Renal cortical epithelial cell (primary cell): ENCODE measurements at regions not wholly inside any gene's neighbourhood (a gene's known extent, or its start where the extent isn't known, plus 50 kb on each side); places are given as distances from the start of the nearest gene placed in this dataset.
"Not testable (repeated sequence)": the region's sequence is repeated elsewhere in the genome, so short reads cannot be mapped to it uniquely, and the experiment has no call there.

Experiments used
- DNase-seq: peaks from one replicate; pipeline ENCODE4 v3.0.0-alpha.2; 2011; ENCODE audit warnings: low read depth

DNA sequence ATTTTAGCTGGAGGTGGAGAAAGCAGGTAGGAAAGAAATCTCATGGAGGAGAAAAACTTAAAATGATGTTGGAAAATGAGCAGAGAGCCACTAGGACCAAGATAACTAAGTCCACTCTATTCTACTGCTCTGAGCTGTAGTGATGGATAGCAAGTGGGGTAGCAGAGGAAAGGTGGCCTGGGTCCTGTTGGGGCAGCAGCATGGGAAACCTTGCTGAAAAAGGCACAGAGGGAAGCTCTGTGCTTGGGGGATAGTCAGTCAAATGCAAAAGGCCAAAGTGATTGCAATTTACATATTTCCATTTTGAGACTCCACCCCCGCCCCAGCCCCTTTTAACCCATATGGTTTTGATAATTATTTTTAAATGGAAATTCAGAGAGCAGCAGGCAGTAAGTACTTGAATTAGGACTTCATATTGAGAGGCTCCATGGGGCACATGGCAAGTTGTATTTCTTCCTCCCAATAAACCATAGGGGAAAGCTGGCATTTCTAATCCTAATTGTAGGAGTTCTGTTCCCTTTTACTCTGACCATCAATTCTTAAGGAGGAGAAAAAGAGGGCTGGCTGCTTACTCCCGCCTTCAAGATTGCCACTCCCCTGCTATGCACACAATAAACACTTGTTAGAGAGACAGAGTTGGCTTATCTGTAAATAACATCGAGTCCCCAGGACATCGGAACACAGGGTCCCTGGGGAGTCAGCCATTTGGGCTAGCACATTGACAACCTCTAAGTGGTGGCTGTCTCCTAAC lies 1341.5 kb upstream of the TENM4 start:
- DNase-seq = no peak

DNA sequence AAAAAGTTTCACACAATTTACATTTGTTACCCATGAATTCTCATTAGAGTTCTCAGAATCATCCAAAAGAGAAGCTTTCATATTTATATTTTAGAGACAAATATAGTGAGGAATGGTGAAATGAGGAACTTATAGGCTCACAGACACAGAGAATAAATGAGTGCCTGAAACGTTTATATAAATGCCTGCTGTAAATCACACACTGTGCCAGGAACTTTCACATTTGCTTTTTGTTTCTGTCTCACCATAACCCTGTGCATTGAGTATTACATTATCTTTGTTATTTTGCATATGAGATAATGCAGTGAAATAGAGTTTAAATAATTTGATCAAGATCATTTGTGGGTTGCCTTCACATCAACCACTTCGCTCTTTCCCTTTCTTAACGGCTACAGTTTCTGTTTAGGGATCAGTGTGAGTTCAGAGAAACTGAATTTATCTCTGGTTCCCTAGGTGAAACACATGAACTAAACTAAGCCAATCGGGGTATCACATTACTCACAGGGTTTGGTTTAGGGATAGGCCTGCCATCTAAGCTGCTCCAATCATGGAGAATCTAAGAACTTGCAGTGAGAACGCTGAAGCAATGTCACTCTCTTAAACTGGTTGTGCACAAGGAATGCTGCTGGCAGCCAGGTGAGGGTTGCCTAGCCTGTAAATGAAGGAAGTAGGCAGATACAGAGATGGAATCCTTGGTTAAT lies 1339.2 kb upstream of the TENM4 start:
- DNase-seq = peak; percentile 11

DNA sequence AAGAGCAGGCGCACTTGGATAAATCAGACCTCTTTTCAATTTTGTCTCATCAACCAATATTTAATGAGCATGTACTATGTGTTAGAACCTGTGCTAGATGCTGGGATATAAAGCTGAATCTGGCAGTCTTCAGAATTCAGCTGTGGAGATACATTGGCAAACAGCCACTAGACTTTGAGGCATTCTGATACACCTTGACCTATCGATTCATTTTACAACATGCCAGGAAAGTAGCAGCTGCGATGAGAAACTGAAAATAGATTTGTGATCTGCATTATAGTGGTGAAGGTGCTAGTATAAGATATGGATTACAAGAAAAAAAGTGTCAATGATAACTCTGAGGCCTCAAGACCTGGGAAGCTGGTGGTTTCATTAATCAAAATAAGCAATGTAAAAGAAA lies 1338.1 kb upstream of the TENM4 start:
- no peak for DNase-seq

DNA sequence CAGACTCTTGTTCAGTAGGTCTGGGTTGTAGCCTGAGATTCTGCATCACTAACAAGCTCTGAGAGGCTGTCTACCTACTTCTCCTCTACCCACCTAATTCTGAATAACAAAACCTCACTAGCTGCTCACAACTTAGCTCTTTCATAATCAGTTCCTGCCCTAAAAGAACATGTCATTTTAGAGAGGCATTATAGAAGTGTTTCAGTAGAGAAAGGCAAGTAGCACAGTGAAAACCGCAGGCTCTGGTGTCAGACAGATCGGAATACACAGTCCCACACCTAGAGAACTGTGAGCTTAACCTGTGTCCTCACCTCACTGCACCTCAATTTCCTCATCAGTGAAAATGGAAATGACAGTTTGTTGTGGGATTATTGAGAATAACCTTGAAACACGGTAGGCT lies 1337.6 kb upstream of the TENM4 start:
- DNase-seq = no peak

DNA sequence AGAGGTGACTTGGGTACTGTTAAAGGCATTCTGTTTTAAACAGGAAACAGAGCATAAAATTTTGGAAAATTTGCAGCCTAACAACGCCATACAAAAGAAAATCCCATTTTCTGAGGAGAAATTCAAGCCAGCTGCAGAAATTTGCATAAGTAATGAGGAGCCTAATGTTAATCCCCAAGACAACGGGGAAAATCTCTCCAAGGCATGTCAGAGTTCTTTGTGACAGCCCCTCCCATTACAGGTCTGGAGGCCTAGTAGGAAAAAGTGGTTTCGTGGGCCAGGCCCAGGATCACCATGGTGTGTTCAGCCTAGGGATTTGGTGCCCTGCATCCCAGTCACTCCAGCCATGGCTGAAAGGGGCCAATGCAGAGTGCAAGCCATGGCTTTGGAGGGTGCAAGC lies 1333.1 kb upstream of the TENM4 start:
- DNase-seq = no peak

DNA sequence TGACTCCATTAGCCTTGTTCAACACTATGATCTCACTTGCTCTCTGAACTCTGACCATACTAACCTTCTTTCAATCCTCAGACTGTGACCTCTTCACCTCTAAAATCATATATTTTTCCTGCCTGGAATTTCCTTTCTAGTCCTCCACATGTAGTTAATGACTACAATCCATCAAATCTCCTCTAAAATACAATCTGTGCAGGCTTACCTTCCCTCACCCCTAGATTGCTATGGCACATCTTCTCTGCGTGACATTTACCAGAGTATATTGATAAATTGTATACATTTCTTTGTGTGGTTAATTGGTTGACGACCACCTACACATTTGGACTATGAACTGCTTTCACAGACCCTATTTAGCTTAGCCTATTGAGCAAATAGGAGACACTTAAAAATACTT lies 1330.2 kb upstream of the TENM4 start:
- no peak for DNase-seq

DNA sequence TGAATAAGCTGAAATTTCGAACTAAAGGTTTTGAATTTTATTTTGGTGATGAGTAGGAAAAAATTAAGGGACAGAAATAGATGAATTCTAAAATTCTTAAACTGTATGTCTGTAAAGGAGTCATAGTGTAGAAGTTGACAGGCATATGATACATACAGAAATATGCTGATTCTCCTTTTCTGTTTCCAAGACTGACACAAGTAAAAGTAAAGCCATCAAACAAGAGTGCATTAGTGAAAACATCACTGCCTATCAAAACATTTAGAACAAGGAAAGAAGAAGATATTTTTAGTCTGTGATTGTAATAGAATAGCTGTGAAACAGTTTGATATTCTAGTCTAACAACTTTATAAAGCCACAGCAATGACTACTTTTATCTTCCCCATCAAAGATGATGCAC lies 1318.0 kb upstream of the TENM4 start:
- no peak for DNase-seq

DNA sequence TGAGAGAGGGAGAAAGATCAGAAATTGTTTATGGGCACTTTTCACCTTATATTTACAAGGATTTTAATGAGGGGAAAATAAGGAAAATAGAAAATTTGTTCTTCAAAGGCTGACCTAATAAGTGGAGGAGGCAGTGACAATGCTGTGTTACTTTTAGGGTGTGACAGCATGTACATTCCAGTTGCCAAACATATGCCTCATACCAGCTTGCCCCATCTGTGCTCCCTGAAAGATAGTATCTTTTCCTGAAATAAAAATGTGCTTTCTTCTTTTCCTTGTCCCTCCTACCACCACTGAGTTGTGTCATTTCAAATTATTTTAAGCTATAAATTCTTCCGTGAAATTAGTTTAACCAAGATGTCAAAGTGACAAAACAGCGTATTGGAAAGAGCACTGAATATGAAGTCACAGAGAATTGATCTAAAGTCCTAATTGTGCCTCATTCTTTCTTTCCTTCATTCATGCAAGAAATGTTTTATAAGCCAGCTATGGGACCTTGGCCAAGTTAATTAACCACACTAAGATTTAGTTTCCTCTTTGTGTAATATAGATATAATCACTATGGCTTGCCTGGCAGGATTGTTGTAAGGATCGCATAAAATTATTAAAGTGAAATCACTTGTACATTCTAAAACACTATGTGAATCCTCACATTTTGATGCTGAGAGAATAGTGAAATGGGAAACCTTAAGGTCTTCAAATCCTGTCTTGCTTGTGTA lies 1307.5 kb upstream of the TENM4 start:
- no peak for DNase-seq

DNA sequence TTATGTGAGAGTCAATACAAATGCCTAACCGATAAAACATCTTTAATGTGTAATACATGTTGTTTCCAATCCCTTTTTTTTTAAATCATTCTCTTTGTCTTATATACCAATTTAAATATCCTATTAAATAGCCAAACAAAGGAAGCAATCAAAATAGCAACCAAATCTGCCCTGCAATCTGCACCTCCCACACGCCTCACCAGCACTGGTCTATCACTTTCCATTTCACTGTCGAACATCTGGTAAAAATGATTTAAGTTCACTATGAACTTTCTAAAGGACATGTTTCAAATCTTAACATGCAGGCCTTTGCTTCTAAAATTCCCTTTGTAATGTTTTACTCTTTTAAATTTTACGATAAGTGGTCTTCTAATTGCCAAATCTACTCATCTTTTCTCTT lies 1305.5 kb upstream of the TENM4 start:
- no peak for DNase-seq

DNA sequence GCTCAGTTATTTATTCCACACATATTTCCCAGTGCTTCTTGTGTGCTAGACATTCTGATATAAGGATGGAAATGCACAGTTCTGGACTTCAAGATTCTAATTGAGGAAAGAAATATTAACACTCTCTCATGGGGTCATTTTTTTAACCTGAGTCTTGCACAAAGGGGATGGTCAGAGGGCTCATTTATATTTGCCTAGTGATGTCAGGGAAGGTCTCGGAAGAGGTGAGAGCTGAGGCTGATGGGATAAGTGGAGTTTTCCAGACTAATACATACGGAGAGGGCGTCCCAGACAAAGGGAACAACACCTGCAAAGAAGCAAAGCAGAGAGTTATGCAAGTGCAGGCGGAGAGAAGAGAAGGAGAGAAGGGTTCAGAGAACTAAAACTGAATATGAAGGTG lies 1304.6 kb upstream of the TENM4 start:
- DNase-seq = no peak

DNA sequence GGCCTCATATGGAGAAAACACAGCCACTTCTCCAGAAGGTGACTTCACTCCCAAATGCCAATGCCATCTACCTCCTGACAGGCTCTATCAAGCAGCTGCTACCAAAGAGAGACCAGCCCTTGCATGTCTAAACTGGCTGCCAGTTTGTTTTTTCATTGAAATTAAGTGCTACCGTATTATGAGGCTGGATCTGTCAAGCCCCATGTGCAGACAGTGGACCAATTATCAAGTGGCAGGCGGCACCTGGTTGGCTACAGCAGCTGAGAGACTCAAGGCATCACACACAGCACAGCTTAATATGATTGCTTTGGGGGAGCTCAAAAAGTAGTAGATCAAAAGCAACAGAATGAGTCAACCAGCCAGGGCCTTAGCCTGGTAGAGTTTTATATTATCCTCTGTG lies 1293.0 kb upstream of the TENM4 start:
- DNase-seq = no peak

DNA sequence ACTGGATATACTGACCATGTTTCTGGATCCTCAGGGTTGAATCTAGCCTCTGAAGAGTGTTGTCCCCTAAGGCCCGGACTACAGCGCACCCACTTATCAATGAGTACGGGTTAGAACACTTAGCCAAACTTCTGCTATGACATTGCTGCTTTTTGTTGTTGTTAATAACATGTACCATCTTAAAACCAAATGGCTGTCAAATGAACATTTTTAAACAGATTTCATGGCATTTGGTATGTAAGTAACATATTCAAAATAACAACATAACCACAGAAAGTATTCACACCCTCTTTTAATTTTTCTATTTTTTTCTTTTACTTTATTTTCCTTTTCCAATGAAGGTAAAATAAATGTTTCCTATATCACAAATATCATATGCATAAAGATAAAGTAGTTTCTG lies 1292.5 kb upstream of the TENM4 start:
- DNase-seq = no peak

DNA sequence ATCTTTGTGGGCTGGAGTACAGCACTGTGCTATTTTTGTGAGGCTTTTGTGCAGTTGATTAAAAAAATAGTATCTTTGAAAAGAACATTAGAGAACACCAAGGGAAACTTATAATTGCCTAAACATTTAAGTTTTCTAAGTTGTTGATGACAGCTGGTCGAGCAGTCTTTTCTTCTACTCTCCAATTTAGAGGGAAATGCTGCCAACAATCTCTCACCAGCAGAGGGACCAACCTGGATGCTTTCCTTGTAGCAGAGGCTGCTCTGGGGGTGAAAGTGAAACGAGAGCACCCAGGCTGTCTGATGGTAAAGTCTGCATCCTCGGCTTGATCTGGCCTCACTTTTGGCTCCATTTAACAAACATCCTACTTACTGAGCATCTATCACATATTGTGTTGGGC lies 1286.5 kb upstream of the TENM4 start:
- DNase-seq = peak; percentile 32

DNA sequence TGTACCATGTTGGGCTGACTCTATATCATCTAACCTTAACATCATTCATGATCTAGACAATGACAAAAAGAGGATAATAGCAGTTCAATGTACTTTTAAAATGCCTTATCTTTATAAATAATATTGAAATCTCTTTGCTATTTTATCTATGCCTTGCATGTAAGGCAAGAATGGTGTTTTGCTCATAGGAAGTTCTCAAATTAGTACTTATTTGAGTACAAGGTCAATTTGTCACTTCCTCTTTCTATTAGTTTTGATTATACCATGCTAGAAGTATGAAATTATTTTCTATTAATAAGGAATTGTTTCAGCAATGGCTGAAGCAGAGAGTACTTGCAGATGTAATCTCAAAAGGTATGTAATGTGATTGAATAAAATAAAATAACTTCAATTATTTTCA lies 1285.4 kb upstream of the TENM4 start:
- no peak for DNase-seq

DNA sequence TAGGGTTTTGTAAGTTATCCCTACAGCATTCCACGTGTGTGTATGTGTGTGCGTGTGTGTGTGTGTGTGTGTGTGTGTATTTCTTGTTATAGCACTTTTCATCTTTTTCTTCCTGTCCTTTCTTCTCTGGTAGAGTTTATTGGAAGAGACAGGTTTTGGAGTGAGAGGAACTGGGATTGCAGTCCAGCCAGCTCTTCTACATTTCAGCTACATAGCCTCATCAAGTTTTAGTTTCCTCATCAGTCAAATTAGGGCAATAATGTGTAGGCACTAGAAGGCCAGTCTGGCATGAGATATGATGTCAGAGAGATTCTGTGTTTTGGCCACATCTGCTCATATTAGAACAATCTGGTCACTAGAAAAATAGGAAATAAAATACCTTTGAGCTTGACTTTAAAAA lies 1283.5 kb upstream of the TENM4 start:
- DNase-seq = no peak

DNA sequence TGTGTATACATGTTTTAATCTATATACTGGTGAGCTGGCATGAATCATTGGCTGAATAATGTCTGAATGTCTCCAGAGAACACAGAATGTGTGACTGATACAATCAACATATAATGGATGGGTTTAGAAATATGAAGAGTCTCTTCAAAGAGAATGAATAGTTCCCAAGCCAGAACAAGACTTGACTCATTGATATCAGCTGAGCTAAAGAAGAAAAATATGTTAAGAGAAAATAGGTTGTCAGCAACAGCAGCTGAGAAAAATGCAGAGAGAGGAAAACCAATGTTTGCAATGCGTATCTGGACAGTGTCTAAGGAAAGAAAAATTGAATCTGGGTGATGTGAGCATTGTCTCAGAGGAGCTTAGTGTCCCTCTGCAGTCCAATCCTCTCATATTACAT lies 1281.8 kb upstream of the TENM4 start:
- no peak for DNase-seq

DNA sequence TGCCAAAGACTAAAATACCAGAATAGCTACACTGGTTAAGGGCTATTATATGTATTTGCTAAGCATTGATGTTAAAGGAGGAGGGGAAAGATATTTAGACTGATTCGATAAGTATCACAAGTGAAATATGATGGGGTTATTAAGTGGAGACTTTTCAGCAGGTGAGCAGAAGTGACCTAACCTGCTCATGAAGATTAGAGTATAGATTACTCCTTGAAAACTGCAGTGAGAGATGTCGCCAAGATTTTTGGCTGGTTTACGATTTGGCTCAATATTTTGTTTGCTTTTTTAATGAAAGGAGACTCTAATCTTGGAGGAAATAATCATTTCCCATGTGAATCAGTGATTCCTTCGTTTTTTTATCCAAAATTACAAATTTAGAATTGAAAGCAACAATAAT lies 1279.5 kb upstream of the TENM4 start:
- no peak for DNase-seq

DNA sequence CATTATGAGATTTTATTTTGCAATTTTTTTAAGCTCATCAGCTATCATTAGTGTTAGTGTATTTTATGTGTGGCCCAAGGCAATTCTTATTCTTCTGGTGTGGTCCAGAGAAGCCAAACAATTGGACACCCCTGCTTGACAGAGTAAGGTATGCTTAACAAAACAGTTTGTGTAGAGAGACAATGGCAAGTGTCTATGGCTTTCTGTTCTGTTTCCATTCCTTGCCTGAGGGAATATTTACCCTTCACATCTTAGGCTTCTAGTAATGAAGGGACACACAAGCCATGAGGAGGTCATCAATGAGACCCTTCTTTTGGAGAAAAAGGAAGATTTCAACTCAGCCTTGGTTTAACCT lies 1278.4 kb upstream of the TENM4 start:
- no peak for DNase-seq

DNA sequence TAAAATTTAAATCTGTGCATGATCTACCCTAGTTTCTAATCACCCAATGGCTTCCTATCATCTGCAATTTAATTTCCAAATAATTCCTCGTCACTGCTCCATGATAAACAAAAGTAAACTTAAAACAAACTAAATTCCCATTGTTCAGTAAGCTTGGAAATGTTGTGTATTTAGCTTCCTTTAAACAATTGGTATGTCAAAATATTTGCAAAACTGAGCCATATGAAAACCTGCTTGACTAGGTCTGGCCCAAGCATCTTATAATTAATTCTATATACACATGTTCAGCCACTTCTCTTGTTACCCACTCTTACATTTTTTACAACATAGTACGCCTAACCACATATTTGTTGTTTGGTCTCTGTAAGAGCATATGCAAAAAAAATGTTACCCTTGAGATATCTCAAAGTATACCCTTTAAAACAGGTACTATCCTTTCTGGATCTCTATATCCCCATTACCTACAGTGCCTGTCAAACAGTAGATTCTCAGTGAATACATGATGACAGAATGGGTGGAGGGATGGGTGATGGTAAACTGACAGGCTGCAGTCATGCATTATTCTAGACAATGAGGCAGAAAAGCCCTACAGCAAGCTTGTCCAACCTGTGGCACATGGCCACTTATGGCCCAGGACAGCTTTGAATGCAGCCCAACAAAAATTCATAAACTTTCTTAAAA lies 1277.9 kb upstream of the TENM4 start:
- no peak for DNase-seq

DNA sequence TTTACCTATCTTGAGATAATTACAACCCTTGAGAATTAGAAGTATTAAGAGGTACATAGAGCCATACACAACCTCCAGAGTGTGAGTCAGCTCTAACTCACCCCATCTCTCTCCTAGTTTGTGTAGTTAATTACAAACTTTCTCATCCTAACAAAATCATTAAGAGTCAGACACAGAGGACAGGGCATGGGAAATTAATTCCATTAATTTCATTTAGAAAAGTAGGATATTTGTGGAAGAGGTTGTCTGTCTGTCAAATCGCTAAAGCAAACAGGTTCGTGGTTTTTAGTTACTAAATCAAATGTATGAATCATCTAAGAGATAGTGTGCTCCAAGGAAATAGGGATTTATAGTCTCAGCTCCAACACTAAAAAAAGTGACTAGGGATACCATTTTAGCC lies 1261.4 kb upstream of the TENM4 start:
- peak; percentile 72 for DNase-seq

DNA sequence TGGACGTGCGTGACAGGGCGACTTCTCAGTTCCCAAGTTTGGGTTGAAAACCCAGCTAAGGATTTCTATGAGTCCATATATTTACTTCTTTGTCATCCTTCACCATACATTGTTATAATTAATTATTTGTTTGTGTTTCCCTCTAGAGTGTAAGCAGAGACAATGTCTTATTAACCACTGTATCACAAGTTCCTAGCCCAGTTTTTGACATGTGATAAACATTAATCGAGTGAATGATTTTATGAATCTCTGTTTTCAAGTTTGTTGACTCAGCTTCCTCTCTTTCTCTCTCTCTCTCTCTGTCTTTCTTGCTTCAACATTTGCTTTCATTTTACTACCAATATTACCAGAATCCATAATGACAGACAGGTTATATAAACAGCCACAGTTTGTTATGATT lies 1259.6 kb upstream of the TENM4 start:
- DNase-seq = peak; percentile 43

DNA sequence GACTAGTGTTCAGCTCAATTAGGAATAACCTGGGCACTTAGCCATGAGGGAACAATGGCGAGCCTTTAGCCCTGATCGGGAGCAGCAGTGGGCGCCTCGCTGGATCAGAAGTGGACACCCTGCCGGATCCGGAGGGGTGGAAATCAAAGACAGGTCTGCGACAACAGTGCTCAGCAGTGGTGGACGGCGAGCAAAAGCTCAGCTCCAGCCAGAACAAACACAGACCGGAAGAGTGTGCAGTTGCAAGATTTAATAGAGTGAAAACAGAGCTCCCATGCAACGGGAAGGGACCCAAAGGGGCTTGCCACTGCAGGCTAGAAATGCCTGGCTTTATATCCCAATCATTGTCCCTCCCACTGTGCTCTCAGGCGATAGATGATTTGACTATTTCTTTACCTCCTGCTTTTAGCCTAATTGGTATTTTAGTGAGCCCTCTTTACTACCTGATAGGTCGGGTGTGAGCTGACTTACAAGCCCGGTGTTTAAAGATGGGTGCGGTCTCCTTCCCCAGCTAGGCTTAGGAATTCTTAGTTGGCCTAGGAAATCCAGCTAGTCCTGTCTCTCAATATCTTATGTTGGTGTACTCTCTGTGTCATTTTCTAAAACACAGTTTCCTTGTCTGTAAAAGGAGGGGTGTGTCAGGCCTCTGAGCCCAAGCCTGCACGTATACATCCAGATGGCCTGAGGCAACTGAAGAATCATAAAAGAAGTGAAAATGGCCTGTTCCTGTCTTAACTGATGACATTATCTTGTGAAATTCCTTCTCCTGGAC lies 1258.8 kb upstream of the TENM4 start:
- not testable (repeated sequence) for DNase-seq
